ENCODE measurements at regions not wholly inside any gene's neighbourhood (a gene's known extent, or its start where the extent isn't known, plus 50 kb on each side); places are given as distances from the start of the nearest gene placed in this dataset.

- TF ChIP-seq CTCF (IDR thresholded peaks at IDR 0.05), result no peak
Measured at GRCh38 chr5:130976493-130976892, 188.6 kb downstream of the HINT1 start.

GRCh38 chr5:130975847-130976246, 189.2 kb downstream of the HINT1 start:
- TF ChIP-seq CTCF (IDR thresholded peaks at IDR 0.05), result no peak

GRCh38 chr5:130975299-130975698, 189.8 kb downstream of the HINT1 start:
- no peak for TF ChIP-seq CTCF (IDR thresholded peaks at IDR 0.05)

GRCh38 chr5:130974021-130974683, 190.9 kb downstream of the HINT1 start:
- TF ChIP-seq CTCF (IDR thresholded peaks at IDR 0.05), result no peak

- no peak for TF ChIP-seq CTCF (IDR thresholded peaks at IDR 0.05)
Measured at GRCh38 chr5:130966990-130967525, 198.0 kb downstream of the HINT1 start.

- TF ChIP-seq CTCF (IDR thresholded peaks at IDR 0.05), result no peak
Measured at GRCh38 chr5:130965920-130966319, 199.1 kb downstream of the HINT1 start.

GRCh38 chr5:130965360-130965759, 199.7 kb downstream of the HINT1 start:
- TF ChIP-seq CTCF (IDR thresholded peaks at IDR 0.05), result no peak

Measured in LNCAP (cell line).